ENCODE measurements at regions not wholly inside any gene's neighbourhood (a gene's known extent, or its start where the extent isn't known, plus 50 kb on each side); places are given as distances from the start of the nearest gene placed in this dataset.

DNA sequence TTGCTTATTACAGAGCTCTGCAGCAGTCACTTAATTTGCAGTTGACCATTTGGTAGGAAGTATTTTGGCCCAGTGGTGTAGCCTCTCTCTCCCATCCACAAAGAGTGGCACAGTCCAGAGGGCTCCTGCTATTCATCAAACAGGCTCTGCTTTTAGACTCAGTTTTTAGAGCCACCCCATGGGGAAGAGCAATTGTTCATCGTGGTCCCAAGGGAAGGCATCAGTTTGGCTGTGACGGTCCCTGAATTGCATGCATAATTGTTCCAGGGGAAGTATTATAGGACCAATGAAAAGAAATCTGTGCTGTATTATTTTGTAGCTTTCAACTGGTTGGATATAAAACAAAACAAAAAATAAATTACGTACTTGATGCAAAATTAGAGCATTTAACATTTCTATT, 799.0 kb downstream of the DACH1 start:
- H3K9me3 ChIP-seq (ENCODE audit: insufficient read depth, low read length, severe bottlenecking): no peaks in the 10 kb centered on the region
- H3K79me2 ChIP-seq (ENCODE audit: insufficient read depth, low read length): no peaks in the 10 kb centered on the region
- no peak overlapping the region for H3K9ac ChIP-seq (ENCODE audit: low read depth, low read length)
- H2AFZ ChIP-seq (ENCODE audit: low read depth, low read length): no peak overlapping the region
- H3K4me1 ChIP-seq (ENCODE audit: insufficient read depth, low read length): no peaks in the 10 kb centered on the region
- no peaks in the 10 kb centered on the region for H3K36me3 ChIP-seq (ENCODE audit: insufficient read depth, low read length)
- no peak for DNase-seq
- H3K4me3 ChIP-seq (ENCODE audit: low read depth in 1 of 2, low read length in 2 of 2): no peak overlapping the region
- H3K27me3 ChIP-seq (ENCODE audit: insufficient read depth, low read length, poor library complexity): no peaks in the 10 kb centered on the region
- no peak for TF ChIP-seq EZH2 (IDR thresholded peaks at IDR 0.05; ENCODE audit: borderline replicate concordance, low read depth, low read length, severe bottlenecking)
- TF ChIP-seq, protein P1, sequence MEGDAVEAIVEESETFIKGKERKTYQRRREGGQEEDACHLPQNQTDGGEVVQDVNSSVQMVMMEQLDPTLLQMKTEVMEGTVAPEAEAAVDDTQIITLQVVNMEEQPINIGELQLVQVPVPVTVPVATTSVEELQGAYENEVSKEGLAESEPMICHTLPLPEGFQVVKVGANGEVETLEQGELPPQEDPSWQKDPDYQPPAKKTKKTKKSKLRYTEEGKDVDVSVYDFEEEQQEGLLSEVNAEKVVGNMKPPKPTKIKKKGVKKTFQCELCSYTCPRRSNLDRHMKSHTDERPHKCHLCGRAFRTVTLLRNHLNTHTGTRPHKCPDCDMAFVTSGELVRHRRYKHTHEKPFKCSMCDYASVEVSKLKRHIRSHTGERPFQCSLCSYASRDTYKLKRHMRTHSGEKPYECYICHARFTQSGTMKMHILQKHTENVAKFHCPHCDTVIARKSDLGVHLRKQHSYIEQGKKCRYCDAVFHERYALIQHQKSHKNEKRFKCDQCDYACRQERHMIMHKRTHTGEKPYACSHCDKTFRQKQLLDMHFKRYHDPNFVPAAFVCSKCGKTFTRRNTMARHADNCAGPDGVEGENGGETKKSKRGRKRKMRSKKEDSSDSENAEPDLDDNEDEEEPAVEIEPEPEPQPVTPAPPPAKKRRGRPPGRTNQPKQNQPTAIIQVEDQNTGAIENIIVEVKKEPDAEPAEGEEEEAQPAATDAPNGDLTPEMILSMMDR (IDR thresholded peaks at IDR 0.05; ENCODE audit: borderline replicate concordance, extremely low read depth, low read length, poor library complexity, severe bottlenecking): no peak
- H3K27ac ChIP-seq (ENCODE audit: low read length): no peak overlapping the region
- ATAC-seq (ENCODE audit: insufficient read depth, low read depth): no peak
- H3K4me2 ChIP-seq (ENCODE audit: insufficient read depth, low read length): no peak overlapping the region
- no peaks in the 10 kb centered on the region for H4K20me1 ChIP-seq (ENCODE audit: insufficient read depth, low read length)

DNA sequence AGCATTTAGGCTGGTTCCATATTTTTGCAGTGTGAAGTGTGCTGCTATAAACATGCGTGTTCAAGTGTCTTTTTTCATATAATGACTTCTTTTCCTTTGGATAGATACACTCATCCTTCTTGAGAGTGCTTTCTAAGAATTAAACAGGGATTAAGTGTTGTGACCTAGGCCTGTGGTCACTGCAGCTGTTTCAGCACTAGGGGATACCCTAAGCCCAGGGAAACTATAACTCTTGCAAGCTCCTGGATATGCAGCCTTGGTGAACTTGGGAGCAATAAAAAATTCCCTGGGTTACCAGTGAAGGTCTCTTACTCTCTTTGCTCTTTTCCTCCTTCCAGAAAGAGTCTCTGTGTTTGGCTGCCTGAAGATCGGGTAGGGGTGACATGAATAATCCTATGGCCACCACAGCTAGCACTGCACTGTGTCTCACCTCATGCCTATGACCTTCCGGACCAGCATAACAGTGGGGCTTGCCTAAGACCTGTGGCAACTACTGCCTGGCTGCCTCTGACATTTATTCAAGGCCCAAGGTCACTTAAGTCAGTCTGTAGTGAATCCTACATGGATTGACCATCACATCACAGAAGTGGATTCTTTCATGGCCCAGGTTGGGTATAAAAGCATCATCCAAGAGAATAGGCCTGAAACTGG, 799.7 kb downstream of the DACH1 start:
- DNase-seq (no peak), ATAC-seq (ENCODE audit: insufficient read depth, low read depth) (no peak)

DNA sequence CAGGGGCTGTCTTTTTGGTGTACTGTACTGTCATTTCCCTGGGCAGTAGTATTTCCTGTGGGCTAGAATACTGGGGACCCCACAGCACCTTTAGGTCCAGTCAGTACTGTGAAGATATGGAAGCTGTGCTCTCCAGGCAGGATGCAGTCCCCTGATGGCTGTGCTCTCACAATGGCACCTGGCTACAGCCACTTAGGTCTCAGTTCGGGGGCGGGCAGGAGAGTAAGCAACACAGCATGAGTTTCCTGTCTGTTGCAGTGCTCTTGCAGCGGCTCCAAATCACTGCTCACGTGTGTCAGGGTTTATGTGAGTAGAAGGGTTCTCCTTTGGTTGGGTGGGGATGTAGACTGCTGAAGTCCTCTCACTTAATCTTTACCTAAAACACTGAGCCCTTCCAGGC, 810.4 kb downstream of the DACH1 start:
- TF ChIP-seq, protein P1 (IDR thresholded peaks at IDR 0.05; ENCODE audit: borderline replicate concordance, extremely low read depth, low read length, poor library complexity, severe bottlenecking): no peak
- no peak for TF ChIP-seq EZH2 (IDR thresholded peaks at IDR 0.05; ENCODE audit: borderline replicate concordance, low read depth, low read length, severe bottlenecking)
- Histone ChIP-seq H3K9me3 (ENCODE audit: insufficient read depth, low read length, severe bottlenecking) (no peaks in the 10 kb centered on the region), H3K36me3 (ENCODE audit: insufficient read depth, low read length) (no peaks in the 10 kb centered on the region), H3K4me3 (ENCODE audit: low read depth in 1 of 2, low read length in 2 of 2) (no peak overlapping the region), H3K27ac (ENCODE audit: low read length) (no peak overlapping the region), H3K9ac (ENCODE audit: low read depth, low read length) (no peak overlapping the region), H4K20me1 (ENCODE audit: insufficient read depth, low read length) (no peaks in the 10 kb centered on the region), H3K27me3 (ENCODE audit: insufficient read depth, low read length, poor library complexity) (no peaks in the 10 kb centered on the region), H3K79me2 (ENCODE audit: insufficient read depth, low read length) (no peaks in the 10 kb centered on the region), H3K4me1 (ENCODE audit: insufficient read depth, low read length) (no peaks in the 10 kb centered on the region), H3K4me2 (ENCODE audit: insufficient read depth, low read length) (no peak overlapping the region), H2AFZ (ENCODE audit: low read depth, low read length) (no peak overlapping the region)
- DNase-seq (no peak), ATAC-seq (ENCODE audit: insufficient read depth, low read depth) (no peak)

More for the DNA sequence above, 799.7 kb downstream of the DACH1 start:
- H3K27me3 ChIP-seq (ENCODE audit: insufficient read depth, low read length, poor library complexity): no peaks in the 10 kb centered on the region
- no peak overlapping the region for H3K9ac ChIP-seq (ENCODE audit: low read depth, low read length)
- no peaks in the 10 kb centered on the region for H3K79me2 ChIP-seq (ENCODE audit: insufficient read depth, low read length)
- no peaks in the 10 kb centered on the region for H3K36me3 ChIP-seq (ENCODE audit: insufficient read depth, low read length)
- no peak overlapping the region for H3K4me3 ChIP-seq (ENCODE audit: low read depth in 1 of 2, low read length in 2 of 2)
- no peak overlapping the region for H3K4me2 ChIP-seq (ENCODE audit: insufficient read depth, low read length)
- H2AFZ ChIP-seq (ENCODE audit: low read depth, low read length): no peak overlapping the region
- H3K9me3 ChIP-seq (ENCODE audit: insufficient read depth, low read length, severe bottlenecking): no peaks in the 10 kb centered on the region
- no peaks in the 10 kb centered on the region for H4K20me1 ChIP-seq (ENCODE audit: insufficient read depth, low read length)
- TF ChIP-seq EZH2 (IDR thresholded peaks at IDR 0.05; ENCODE audit: borderline replicate concordance, low read depth, low read length, severe bottlenecking): no peak
- TF ChIP-seq, protein P1 (IDR thresholded peaks at IDR 0.05; ENCODE audit: borderline replicate concordance, extremely low read depth, low read length, poor library complexity, severe bottlenecking): no peak
- H3K4me1 ChIP-seq (ENCODE audit: insufficient read depth, low read length): no peaks in the 10 kb centered on the region
- H3K27ac ChIP-seq (ENCODE audit: low read length): no peak overlapping the region

Measured in DND-41 (cell line).